ENCODE measurements at regions not wholly inside any gene's neighbourhood (a gene's known extent, or its start where the extent isn't known, plus 50 kb on each side); places are given as distances from the start of the nearest gene placed in this dataset.

DNA sequence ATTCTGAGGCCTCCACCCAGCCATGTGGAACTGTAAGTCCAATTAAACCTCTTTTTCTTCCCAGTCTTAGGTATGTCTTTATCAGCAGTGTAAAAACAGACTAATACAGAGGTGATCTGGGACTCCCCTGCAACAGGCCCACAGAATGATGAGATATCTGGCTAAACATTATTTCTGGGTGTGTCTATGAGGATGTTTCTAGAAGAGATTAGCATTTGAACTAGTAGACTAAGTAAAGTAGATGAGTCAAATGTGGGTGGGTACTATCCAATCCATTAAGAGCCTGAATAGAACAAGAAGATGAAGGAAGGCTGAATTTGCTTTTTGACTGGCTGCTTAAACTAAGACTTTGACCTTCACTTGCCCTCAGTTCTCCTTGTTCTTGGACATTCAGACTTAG lies 396.5 kb upstream of the LRRC7 start:
- H3K27ac ChIP-seq = no peak overlapping the region
- H3K36me3 ChIP-seq (ENCODE audit: low read depth, missing control alignments) = no peaks in the 10 kb centered on the region
- H3K4me1 ChIP-seq = no peaks in the 10 kb centered on the region
- no peak for DNase-seq
- no peak overlapping the region for H3K4me3 ChIP-seq
- intact Hi-C loops (cut with DNase I; ENCODE audit: low total_unique reads) = no loop called here
- no peaks in the 10 kb centered on the region for H3K9me3 ChIP-seq
- H3K27me3 ChIP-seq = no peaks in the 10 kb centered on the region
- TF ChIP-seq, protein P1, sequence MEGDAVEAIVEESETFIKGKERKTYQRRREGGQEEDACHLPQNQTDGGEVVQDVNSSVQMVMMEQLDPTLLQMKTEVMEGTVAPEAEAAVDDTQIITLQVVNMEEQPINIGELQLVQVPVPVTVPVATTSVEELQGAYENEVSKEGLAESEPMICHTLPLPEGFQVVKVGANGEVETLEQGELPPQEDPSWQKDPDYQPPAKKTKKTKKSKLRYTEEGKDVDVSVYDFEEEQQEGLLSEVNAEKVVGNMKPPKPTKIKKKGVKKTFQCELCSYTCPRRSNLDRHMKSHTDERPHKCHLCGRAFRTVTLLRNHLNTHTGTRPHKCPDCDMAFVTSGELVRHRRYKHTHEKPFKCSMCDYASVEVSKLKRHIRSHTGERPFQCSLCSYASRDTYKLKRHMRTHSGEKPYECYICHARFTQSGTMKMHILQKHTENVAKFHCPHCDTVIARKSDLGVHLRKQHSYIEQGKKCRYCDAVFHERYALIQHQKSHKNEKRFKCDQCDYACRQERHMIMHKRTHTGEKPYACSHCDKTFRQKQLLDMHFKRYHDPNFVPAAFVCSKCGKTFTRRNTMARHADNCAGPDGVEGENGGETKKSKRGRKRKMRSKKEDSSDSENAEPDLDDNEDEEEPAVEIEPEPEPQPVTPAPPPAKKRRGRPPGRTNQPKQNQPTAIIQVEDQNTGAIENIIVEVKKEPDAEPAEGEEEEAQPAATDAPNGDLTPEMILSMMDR (IDR thresholded peaks at IDR 0.05) = no peak
- TF ChIP-seq POLR2A (IDR thresholded peaks at IDR 0.05) = no peak

DNA sequence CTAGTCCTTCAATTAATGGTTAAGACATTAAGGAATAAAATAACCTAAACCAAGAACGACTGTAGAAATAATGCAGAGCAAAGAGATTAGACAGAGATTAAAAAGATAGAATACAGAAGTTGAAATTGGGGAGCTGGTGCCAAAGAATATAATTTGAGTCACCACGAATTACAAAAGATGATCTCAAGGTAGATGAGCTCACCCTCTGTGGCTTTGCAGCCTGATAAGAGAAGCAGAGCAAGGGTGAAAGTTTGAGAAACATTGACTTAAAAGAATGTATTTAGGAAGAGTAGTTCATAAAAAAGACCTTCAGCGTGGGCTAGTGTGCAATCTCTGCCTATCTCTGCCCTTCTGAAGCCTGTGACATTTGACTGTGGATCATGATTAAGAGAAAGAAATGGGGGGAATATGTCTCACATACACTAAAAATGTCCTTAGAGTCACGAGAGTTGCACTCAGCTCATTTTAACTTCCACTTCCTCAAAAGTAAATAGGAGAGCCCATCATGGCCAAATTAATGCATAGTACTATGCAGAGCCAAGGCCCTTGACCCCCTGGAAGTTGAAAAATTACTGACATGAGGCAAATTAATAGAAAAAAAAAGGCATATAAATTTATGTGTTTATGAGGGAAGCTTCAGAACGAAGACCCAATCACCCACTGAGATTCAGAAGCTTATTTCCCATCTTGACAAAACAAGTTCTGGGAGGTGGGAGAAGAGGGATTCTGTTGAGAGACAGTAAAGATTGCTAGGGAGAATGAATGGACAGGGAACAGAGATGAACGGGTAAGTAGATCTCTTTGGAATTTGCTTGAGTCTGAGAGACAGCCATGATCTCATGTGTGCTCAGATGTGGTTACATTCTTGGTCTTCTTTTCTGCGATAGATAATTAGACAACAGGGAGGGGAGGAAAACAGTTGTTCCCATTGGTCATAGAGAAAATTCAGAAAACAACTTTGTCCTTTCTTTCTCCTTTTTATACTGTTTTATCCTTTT lies 395.4 kb upstream of the LRRC7 start:
- intact Hi-C loops (cut with DNase I; ENCODE audit: low total_unique reads) = no loop called here
- DNase-seq = no peak
- no peaks in the 10 kb centered on the region for H3K27me3 ChIP-seq
- no peaks in the 10 kb centered on the region for H3K4me1 ChIP-seq
- no peaks in the 10 kb centered on the region for H3K9me3 ChIP-seq
- no peaks in the 10 kb centered on the region for H3K36me3 ChIP-seq (ENCODE audit: low read depth, missing control alignments)
- no peak overlapping the region for H3K4me3 ChIP-seq
- H3K27ac ChIP-seq = no peak overlapping the region
- WGBS, 2 donors = 69 to 77% methylated on average over 7 of the region's 7 CpGs
- TF ChIP-seq, protein P1 (IDR thresholded peaks at IDR 0.05) = no peak
- TF ChIP-seq POLR2A (IDR thresholded peaks at IDR 0.05) = no peak

DNA sequence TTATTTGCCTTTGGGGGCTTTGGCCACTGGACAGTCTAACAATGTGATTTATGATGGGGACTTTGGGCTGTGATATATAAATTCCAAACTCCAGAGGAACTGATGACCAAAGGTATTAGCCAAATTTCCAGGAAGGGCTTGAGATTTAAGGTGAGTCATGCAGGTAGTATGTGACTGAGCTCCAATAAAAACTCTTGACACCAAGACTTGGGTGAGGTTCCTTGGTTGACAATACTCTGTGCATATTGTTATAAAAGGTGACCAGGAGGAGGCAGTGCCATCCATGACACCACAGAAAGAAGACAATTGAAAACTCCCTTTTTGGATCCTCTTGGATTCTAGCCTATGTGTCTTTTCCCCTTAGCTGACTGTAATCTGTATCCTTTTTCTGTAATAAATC lies 392.7 kb upstream of the LRRC7 start:
- TF ChIP-seq, protein P1 (IDR thresholded peaks at IDR 0.05) = no peak
- TF ChIP-seq POLR2A (IDR thresholded peaks at IDR 0.05) = no peak
- H3K36me3 ChIP-seq (ENCODE audit: low read depth, missing control alignments) = no peaks in the 10 kb centered on the region
- intact Hi-C loops (cut with DNase I; ENCODE audit: low total_unique reads) = no loop called here
- H3K4me3 ChIP-seq = no peak overlapping the region
- no peaks in the 10 kb centered on the region for H3K4me1 ChIP-seq
- no peak overlapping the region for H3K27ac ChIP-seq
- DNase-seq = no peak
- no peaks in the 10 kb centered on the region for H3K9me3 ChIP-seq
- H3K27me3 ChIP-seq = no peaks in the 10 kb centered on the region

DNA sequence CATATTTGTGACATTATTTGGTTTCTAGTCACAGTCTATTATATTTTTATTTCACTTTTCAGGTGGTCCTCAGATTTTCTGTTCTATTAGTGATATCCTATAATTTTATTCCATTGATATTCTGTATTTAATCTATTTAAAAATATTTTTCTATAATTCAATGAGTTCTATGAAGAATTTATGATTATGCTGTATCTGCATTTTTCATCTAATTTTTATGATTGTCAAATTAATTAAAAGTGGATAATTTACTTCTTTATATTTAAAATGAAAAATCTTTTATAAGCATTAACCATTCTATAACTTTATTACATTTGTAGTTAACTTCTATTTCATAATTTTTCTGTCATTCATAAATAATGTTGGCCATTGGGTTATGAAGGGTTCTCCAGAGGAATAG lies 387.4 kb upstream of the LRRC7 start:
- DNase-seq = no peak
- H3K4me1 ChIP-seq = no peaks in the 10 kb centered on the region
- H3K27ac ChIP-seq = no peak overlapping the region
- H3K9me3 ChIP-seq = no peaks in the 10 kb centered on the region
- no peak overlapping the region for H3K4me3 ChIP-seq
- TF ChIP-seq POLR2A (IDR thresholded peaks at IDR 0.05) = no peak
- TF ChIP-seq, protein P1 (IDR thresholded peaks at IDR 0.05) = no peak
- H3K27me3 ChIP-seq = no peaks in the 10 kb centered on the region
- intact Hi-C loops (cut with DNase I; ENCODE audit: low total_unique reads) = no loop called here
- no peaks in the 10 kb centered on the region for H3K36me3 ChIP-seq (ENCODE audit: low read depth, missing control alignments)

DNA sequence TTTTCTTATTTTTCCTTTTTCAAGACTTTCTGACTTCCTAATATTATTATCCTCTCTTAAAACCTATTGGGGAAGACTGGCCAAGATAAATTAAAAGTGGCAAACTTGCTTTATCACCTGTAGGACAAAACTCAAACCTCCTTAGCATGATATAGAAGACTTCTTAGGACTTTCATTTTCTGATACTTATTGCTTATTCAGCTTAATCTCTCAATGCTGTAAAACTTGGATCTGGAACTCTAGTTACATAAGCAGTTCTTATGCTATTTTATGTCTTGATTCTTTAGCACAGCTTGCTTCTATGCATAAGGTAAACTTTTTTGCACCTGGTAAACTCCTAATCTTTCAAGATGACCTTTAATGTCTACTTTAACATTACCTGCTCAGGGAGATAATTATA lies 382.3 kb upstream of the LRRC7 start:
- Histone ChIP-seq H3K4me1 (no peaks in the 10 kb centered on the region), H3K27ac (no peak overlapping the region), H3K9me3 (no peaks in the 10 kb centered on the region), H3K4me3 (no peak overlapping the region), H3K36me3 (ENCODE audit: low read depth, missing control alignments) (no peaks in the 10 kb centered on the region), H3K27me3 (no peaks in the 10 kb centered on the region)
- TF ChIP-seq, protein P1 (IDR thresholded peaks at IDR 0.05) = no peak
- TF ChIP-seq POLR2A (IDR thresholded peaks at IDR 0.05) = no peak
- no peak for DNase-seq
- intact Hi-C loops (cut with DNase I; ENCODE audit: low total_unique reads) = no loop called here
